CD4-positive, alpha-beta T cell treated with Interleukin-4 for 1 hour (primary cell): ENCODE measurements at regions not wholly inside any gene's neighbourhood (a gene's known extent, or its start where the extent isn't known, plus 50 kb on each side); places are given as distances from the start of the nearest gene placed in this dataset.
"Not testable (repeated sequence)": the region's sequence is repeated elsewhere in the genome, so short reads cannot be mapped to it uniquely, and the experiment has no call there.

Experiments used
- DNase-seq, 2 donors: peaks; one replicate each; pipeline ENCODE4 v3.0.0-alpha.2; 2020 to 2022

- DNase-seq: no peak
These were observed 252.6 kb upstream of the ANKRD30A start for GRCh38 chr10:36872702-36873393.

- DNase-seq: no peak
These were observed 284.6 kb upstream of the ANKRD30A start for GRCh38 chr10:36840788-36841187.

- no peak for DNase-seq
These were observed 288.0 kb upstream of the ANKRD30A start for GRCh38 chr10:36837416-36837815.

GRCh38 chr10:36819781-36820180 is 305.6 kb upstream of the ANKRD30A start:
- no peak for DNase-seq

GRCh38 chr10:36817898-36818297 is 307.5 kb upstream of the ANKRD30A start:
- no peak for DNase-seq

GRCh38 chr10:36808625-36809362 is 316.6 kb upstream of the ANKRD30A start:
- no peak for DNase-seq

- DNase-seq: no peak
These were observed 322.2 kb upstream of the ANKRD30A start for GRCh38 chr10:36803229-36803628.

- no peak for DNase-seq
These were observed 322.8 kb upstream of the ANKRD30A start for GRCh38 chr10:36802490-36803153.

- DNase-seq: no peak
These were observed 323.7 kb upstream of the ANKRD30A start for GRCh38 chr10:36801660-36802059.

GRCh38 chr10:36794981-36795380 is 330.4 kb upstream of the ANKRD30A start:
- DNase-seq: no peak

GRCh38 chr10:36789974-36790373 is 335.4 kb upstream of the ANKRD30A start:
- no peak for DNase-seq

- DNase-seq: no peak
These were observed 337.2 kb upstream of the ANKRD30A start for GRCh38 chr10:36788152-36788551.

GRCh38 chr10:36783400-36783799 is 342.0 kb upstream of the ANKRD30A start:
- no peak for DNase-seq

GRCh38 chr10:36781570-36781969 is 343.8 kb upstream of the ANKRD30A start:
- DNase-seq: no peak

- DNase-seq: no peak
These were observed 345.2 kb upstream of the ANKRD30A start for GRCh38 chr10:36780158-36780557.

- DNase-seq: no peak
These were observed 346.1 kb upstream of the ANKRD30A start for GRCh38 chr10:36779238-36779846.

- DNase-seq: no peak
These were observed 346.7 kb upstream of the ANKRD30A start for GRCh38 chr10:36778651-36779050.

- no peak for DNase-seq
These were observed 351.7 kb upstream of the ANKRD30A start for GRCh38 chr10:36773652-36774051.

- no peak for DNase-seq
These were observed 353.7 kb upstream of the ANKRD30A start for GRCh38 chr10:36771725-36772124.

GRCh38 chr10:36769741-36770140 is 355.7 kb upstream of the ANKRD30A start:
- not testable (repeated sequence) for DNase-seq

GRCh38 chr10:36766940-36767339 is 358.5 kb upstream of the ANKRD30A start:
- no peak for DNase-seq

GRCh38 chr10:36766415-36766810 is 359.0 kb upstream of the ANKRD30A start:
- DNase-seq: no peak

GRCh38 chr10:36765782-36766414 is 359.5 kb upstream of the ANKRD30A start:
- DNase-seq: no peak
